SK-N-SH treated with all-trans-retinoic acid at 6 μM for 48 hours (cell line): ENCODE measurements at regions not wholly inside any gene's neighbourhood (a gene's known extent, or its start where the extent isn't known, plus 50 kb on each side); places are given as distances from the start of the nearest gene placed in this dataset.

Source experiments
- ATAC-seq: fragments of 200-7000 bp; cut with Tn5 transposase; 3 replicates; pipeline ENCODE4 v1.9.1; 2020; ENCODE audit warnings: mild to moderate bottlenecking, moderate library complexity
- ARNTL ChIP-seq: fragments of 450-650 bp; formaldehyde crosslinking; IDR thresholded peaks from 2 replicates; pipeline ENCODE4 v1.5.0; 2020; ENCODE audit warnings: low read depth, mild to moderate bottlenecking, moderate library complexity, borderline replicate concordance
- BACH2 ChIP-seq: fragments of 250-450 bp; sonication (Bioruptor Pico); IDR thresholded peaks from 2 replicates; pipeline ENCODE4 v1.9.0; 2021; ENCODE audit warnings: mild to moderate bottlenecking, borderline replicate concordance
- CSDC2 ChIP-seq: fragments of 250-450 bp; sonication (Bioruptor Pico); IDR thresholded peaks from 2 replicates; pipeline ENCODE4 v1.5.0; 2020; ENCODE audit warnings: mild to moderate bottlenecking, moderate library complexity
- ESRRG ChIP-seq: fragments of 250-450 bp; sonication (Bioruptor Pico); IDR thresholded peaks from 2 replicates; pipeline ENCODE4 v1.6.1; 2021; ENCODE audit warnings: mild to moderate bottlenecking
- GLIS3 ChIP-seq: fragments of 250-450 bp; sonication (Bioruptor Pico); IDR thresholded peaks from 2 replicates; pipeline ENCODE4 v1.5.0; 2020; ENCODE audit warnings: mild to moderate bottlenecking, moderate library complexity
- ISL1 ChIP-seq: fragments of 250-450 bp; sonication (Bioruptor Pico); IDR thresholded peaks from 2 replicates; pipeline ENCODE4 v2.1.2; 2022; ENCODE audit warnings: mild to moderate bottlenecking, moderate library complexity
- OSR1 ChIP-seq: fragments of 250-450 bp; sonication (Bioruptor Pico); IDR thresholded peaks from 2 replicates; pipeline ENCODE4 v1.8.0; 2022; ENCODE audit warnings: moderate library complexity, mild to moderate bottlenecking, inconsistent platforms
- PPARA ChIP-seq: fragments of 250-450 bp; sonication (Bioruptor Pico); IDR thresholded peaks from 2 replicates; pipeline ENCODE4 v1.5.0; 2020; ENCODE audit warnings: mild to moderate bottlenecking, borderline replicate concordance
- RARB ChIP-seq: fragments of 250-450 bp; sonication (Bioruptor Pico); IDR thresholded peaks from 2 replicates; pipeline ENCODE4 v1.8.0; 2021; ENCODE audit warnings: mild to moderate bottlenecking, moderate library complexity
- SNAI2 ChIP-seq: fragments of 250-450 bp; sonication (Bioruptor Pico); IDR thresholded peaks from 2 replicates; pipeline ENCODE4 v1.5.0; 2020; ENCODE audit warnings: mild to moderate bottlenecking, moderate library complexity
- TCF4 ChIP-seq: fragments of 250-450 bp; sonication (Bioruptor Pico); IDR thresholded peaks from 2 replicates; pipeline ENCODE4 v1.8.0; 2021; ENCODE audit warnings: mild to moderate bottlenecking, moderate library complexity, borderline replicate concordance
- TOX ChIP-seq: fragments of 250-450 bp; sonication (Bioruptor Pico); IDR thresholded peaks from 2 replicates; pipeline ENCODE4 v1.8.0; 2021; ENCODE audit warnings: mild to moderate bottlenecking, moderate library complexity, borderline replicate concordance
- ZC3H10 ChIP-seq: fragments of 250-450 bp; sonication (Bioruptor Pico); IDR thresholded peaks from 2 replicates; pipeline ENCODE4 v1.5.1; 2021; ENCODE audit warnings: mild to moderate bottlenecking, moderate library complexity
- ZFP3 ChIP-seq: fragments of 250-450 bp; sonication (Bioruptor Pico); IDR thresholded peaks from 2 replicates; pipeline ENCODE4 v1.5.0; 2020; ENCODE audit warnings: mild to moderate bottlenecking, moderate library complexity
- ZFP30 ChIP-seq: fragments of 450-650 bp; formaldehyde crosslinking; IDR thresholded peaks from 2 replicates; pipeline ENCODE4 v1.5.0; 2022; ENCODE audit warnings: mild to moderate bottlenecking, moderate library complexity
- ZNF565 ChIP-seq: fragments of 450-650 bp; formaldehyde crosslinking; conservative IDR thresholded peaks from 2 replicates; pipeline ENCODE4 v1.5.0; 2020; ENCODE audit warnings: low read depth, mild to moderate bottlenecking, moderate library complexity
- ZNF70 ChIP-seq: fragments of 450-650 bp; formaldehyde crosslinking; IDR thresholded peaks from 2 replicates; pipeline ENCODE4 v1.5.0; 2020; ENCODE audit warnings: mild to moderate bottlenecking, moderate library complexity
- ZNF8 ChIP-seq: fragments of 450-650 bp; formaldehyde crosslinking; IDR thresholded peaks from 2 replicates; pipeline ENCODE4 v1.5.0; 2020; ENCODE audit warnings: mild to moderate bottlenecking, moderate library complexity
- TF ChIP-seq, protein P1 (sequence below): fragments of 250-450 bp; sonication (Bioruptor Pico); IDR thresholded peaks from 2 replicates; pipeline ENCODE4 v1.8.0; 2021; ENCODE audit warnings: low read depth, mild to moderate bottlenecking, moderate library complexity, borderline replicate concordance
- TF ChIP-seq, protein P2 (sequence below): fragments of 250-450 bp; sonication (Bioruptor Pico); IDR thresholded peaks from 2 replicates; pipeline ENCODE4 v1.8.0; 2020; ENCODE audit warnings: mild to moderate bottlenecking, moderate library complexity, borderline replicate concordance
- TF ChIP-seq, protein P3 (sequence below): fragments of 250-450 bp; sonication (Bioruptor Pico); IDR thresholded peaks from 2 replicates; pipeline ENCODE4 v1.5.1; 2021; ENCODE audit warnings: mild to moderate bottlenecking, moderate library complexity
- TF ChIP-seq, protein P4 (sequence below): fragments of 250-450 bp; sonication (Bioruptor Pico); IDR thresholded peaks from 2 replicates; pipeline ENCODE4 v1.5.0; 2020; ENCODE audit warnings: mild to moderate bottlenecking, moderate library complexity

DNA sequence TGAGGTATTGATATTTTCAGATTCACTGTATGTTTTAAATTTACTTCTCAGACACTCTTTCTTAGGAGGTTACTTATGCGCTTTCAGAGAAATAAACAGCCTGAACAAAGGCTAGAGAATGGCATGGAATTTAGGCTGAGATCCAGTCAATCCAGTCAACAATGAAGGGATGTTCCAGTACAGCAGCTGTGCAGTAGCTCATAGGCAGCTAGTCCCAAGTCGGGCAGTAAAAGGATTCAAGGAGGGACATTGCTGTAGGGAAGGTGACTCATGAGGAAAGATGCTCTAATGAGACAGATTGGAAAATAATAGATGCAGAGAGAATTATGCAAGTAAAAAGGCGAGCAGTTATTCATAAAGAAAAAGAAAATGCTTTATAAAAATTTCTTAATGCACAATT, 397.9 kb upstream of the RGPD4 start:
- no peak for TF ChIP-seq TCF4 (CRISPR knock-in tag)
- no peak for ATAC-seq

DNA sequence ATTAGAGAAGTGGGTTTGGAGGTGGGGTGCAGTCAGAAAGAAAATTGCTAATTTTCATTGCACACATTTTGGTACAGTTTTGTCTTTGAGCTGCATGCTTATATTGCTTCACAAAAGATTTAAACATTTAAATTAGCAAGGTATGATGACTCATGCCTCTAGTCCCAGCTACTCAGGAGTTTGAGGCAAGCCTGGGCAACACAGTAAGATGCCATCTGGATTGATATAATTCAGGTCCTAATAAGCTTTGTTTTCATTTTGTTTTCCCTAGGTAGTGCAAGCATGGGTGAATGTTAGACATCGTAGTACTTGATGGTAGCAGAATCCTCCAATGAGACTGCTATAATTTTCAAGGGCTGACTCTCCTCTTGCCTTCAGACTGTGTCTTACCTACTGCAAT, 396.7 kb upstream of the RGPD4 start:
- no peak for TF ChIP-seq OSR1 (CRISPR knock-in tag)
- ATAC-seq, result no peak

DNA sequence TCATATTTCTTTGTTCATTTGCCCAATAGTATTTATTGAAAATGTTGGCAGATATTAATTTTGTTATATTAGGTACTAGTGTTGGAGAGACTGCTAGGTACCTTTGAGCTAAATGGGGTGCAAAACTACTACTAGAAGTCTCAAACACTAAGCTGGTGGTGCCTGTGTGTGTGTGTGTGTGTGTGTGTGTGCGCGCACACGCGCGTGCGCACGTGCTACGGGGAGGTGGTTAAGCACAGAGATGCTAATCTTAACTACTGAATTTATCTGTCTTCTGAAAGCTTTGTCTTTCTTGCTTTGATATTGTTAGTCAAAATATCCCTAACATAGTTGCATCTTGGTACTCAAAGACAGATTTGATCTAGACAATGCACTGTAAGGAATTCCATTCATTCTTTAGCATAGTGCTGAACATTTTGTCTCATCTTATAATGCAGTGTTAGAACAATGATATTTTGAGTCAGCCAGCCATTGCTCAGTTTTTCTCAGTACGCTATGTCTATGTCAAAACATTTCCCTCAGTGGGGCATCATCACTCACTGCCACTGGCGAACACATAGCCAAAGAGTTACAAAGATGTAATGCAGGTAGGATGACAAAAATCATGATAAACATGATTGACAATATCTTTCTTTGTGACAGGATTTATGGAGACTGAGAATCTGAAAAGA, 396.0 kb upstream of the RGPD4 start:
- ATAC-seq, result no peak
- TF ChIP-seq ISL1 (peak; percentile 48; the same call in 1 of the 2 replicates), ZNF8 (CRISPR knock-in tag) (no peak)

DNA sequence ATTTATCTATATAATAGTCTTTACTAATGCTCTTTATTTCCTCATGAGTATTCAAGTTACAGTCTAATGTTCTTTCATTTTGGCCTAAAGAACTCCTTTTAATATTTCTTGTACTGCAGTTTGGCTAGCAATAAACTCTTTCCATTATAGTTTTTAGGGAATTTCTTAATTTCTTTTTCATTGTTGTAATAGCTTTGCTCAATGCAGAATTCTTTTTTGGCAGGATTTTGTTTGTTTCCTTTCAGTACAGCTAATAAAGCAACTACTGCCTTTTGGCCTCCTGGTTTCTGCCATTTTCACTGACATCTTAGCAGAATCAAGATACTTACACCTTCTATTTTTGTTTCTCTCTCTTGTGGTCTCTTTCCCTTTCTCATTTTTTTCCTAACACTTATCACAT, 390.4 kb upstream of the RGPD4 start:
- TF ChIP-seq OSR1 (CRISPR knock-in tag) (no peak), ZNF70 (CRISPR knock-in tag) (no peak), GLIS3 (CRISPR knock-in tag) (no peak), ZFP3 (no peak), PPARA (no peak), ESRRG (no peak), TOX (CRISPR knock-in tag) (no peak), ZNF565 (no peak), ISL1 (no peak), ZNF8 (CRISPR knock-in tag) (no peak), RARB (no peak), ZFP30 (no peak), TCF4 (CRISPR knock-in tag) (no peak), CSDC2 (CRISPR knock-in tag) (no peak), ARNTL (no peak)
- TF ChIP-seq, protein P1, sequence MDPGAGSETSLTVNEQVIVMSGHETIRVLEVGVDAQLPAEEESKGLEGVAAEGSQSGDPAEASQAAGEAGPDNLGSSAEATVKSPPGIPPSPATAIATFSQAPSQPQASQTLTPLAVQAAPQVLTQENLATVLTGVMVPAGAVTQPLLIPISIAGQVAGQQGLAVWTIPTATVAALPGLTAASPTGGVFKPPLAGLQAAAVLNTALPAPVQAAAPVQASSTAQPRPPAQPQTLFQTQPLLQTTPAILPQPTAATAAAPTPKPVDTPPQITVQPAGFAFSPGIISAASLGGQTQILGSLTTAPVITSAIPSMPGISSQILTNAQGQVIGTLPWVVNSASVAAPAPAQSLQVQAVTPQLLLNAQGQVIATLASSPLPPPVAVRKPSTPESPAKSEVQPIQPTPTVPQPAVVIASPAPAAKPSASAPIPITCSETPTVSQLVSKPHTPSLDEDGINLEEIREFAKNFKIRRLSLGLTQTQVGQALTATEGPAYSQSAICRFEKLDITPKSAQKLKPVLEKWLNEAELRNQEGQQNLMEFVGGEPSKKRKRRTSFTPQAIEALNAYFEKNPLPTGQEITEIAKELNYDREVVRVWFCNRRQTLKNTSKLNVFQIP (CRISPR knock-in tag), result no peak
- TF ChIP-seq, protein P2, sequence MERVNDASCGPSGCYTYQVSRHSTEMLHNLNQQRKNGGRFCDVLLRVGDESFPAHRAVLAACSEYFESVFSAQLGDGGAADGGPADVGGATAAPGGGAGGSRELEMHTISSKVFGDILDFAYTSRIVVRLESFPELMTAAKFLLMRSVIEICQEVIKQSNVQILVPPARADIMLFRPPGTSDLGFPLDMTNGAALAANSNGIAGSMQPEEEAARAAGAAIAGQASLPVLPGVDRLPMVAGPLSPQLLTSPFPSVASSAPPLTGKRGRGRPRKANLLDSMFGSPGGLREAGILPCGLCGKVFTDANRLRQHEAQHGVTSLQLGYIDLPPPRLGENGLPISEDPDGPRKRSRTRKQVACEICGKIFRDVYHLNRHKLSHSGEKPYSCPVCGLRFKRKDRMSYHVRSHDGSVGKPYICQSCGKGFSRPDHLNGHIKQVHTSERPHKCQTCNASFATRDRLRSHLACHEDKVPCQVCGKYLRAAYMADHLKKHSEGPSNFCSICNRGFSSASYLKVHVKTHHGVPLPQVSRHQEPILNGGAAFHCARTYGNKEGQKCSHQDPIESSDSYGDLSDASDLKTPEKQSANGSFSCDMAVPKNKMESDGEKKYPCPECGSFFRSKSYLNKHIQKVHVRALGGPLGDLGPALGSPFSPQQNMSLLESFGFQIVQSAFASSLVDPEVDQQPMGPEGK, result no peak
- TF ChIP-seq, protein P3, sequence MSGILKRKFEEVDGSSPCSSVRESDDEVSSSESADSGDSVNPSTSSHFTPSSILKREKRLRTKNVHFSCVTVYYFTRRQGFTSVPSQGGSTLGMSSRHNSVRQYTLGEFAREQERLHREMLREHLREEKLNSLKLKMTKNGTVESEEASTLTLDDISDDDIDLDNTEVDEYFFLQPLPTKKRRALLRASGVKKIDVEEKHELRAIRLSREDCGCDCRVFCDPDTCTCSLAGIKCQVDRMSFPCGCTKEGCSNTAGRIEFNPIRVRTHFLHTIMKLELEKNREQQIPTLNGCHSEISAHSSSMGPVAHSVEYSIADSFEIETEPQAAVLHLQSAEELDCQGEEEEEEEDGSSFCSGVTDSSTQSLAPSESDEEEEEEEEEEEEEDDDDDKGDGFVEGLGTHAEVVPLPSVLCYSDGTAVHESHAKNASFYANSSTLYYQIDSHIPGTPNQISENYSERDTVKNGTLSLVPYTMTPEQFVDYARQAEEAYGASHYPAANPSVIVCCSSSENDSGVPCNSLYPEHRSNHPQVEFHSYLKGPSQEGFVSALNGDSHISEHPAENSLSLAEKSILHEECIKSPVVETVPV (CRISPR knock-in tag), result no peak
- TF ChIP-seq, protein P4, sequence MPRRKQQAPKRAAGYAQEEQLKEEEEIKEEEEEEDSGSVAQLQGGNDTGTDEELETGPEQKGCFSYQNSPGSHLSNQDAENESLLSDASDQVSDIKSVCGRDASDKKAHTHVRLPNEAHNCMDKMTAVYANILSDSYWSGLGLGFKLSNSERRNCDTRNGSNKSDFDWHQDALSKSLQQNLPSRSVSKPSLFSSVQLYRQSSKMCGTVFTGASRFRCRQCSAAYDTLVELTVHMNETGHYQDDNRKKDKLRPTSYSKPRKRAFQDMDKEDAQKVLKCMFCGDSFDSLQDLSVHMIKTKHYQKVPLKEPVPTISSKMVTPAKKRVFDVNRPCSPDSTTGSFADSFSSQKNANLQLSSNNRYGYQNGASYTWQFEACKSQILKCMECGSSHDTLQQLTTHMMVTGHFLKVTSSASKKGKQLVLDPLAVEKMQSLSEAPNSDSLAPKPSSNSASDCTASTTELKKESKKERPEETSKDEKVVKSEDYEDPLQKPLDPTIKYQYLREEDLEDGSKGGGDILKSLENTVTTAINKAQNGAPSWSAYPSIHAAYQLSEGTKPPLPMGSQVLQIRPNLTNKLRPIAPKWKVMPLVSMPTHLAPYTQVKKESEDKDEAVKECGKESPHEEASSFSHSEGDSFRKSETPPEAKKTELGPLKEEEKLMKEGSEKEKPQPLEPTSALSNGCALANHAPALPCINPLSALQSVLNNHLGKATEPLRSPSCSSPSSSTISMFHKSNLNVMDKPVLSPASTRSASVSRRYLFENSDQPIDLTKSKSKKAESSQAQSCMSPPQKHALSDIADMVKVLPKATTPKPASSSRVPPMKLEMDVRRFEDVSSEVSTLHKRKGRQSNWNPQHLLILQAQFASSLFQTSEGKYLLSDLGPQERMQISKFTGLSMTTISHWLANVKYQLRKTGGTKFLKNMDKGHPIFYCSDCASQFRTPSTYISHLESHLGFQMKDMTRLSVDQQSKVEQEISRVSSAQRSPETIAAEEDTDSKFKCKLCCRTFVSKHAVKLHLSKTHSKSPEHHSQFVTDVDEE, result no peak
- ATAC-seq, result no peak

DNA sequence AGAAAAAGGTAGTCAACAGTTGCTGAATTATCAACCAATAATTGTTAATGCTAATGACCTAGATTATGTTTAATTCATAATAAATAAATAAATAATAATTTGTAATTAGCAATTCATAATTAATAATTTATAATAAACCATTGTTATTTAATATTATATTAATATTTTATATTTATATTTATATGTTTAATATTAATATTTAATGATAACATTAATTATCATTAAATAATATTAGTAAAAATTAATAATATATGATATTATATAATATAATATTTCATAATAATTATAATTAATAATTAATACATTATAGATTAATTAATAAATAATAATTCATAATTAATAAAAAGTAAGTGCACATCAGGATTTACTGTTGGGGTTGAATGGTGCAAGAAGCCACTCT, 389.4 kb upstream of the RGPD4 start:
- no peak for ATAC-seq
- no peak for TF ChIP-seq ISL1
- no peak for TF ChIP-seq ZNF565
- no peak for TF ChIP-seq ZC3H10 (CRISPR knock-in tag)
- no peak for TF ChIP-seq SNAI2 (CRISPR knock-in tag)
- no peak for TF ChIP-seq ZFP3
- TF ChIP-seq, protein P4, result no peak
- TF ChIP-seq PPARA, result no peak
- TF ChIP-seq, protein P1 (CRISPR knock-in tag), result no peak
- TF ChIP-seq TCF4 (CRISPR knock-in tag), result no peak
- no peak for TF ChIP-seq ZFP30
- TF ChIP-seq ZNF8 (CRISPR knock-in tag), result no peak
- TF ChIP-seq TOX (CRISPR knock-in tag), result no peak
- TF ChIP-seq BACH2 (CRISPR knock-in tag), result no peak
- no peak for TF ChIP-seq CSDC2 (CRISPR knock-in tag)
